HG02885 (cell line): ENCODE measurements at regions not wholly inside any gene's neighbourhood (a gene's known extent, or its start where the extent isn't known, plus 50 kb on each side); places are given as distances from the start of the nearest gene placed in this dataset.
A peak's percentile ranks its signal among the peaks of the same experiment; 100 is the strongest.
"Not testable (repeated sequence)": the region's sequence is repeated elsewhere in the genome, so short reads cannot be mapped to it uniquely, and the experiment has no call there.

Experiments used
- ATAC-seq: cut with Tn5 transposase; IDR thresholded peaks from one replicate; pipeline ENCODE4 v1.9.1; 2021; ENCODE audit warnings: mild to moderate bottlenecking; ENCODE audit not compliant: unreplicated experiment, poor library complexity

GRCh38 chrX:129361576-129361975 is 161.7 kb downstream of the SMARCA1 start:
- no peak for ATAC-seq

DNA sequence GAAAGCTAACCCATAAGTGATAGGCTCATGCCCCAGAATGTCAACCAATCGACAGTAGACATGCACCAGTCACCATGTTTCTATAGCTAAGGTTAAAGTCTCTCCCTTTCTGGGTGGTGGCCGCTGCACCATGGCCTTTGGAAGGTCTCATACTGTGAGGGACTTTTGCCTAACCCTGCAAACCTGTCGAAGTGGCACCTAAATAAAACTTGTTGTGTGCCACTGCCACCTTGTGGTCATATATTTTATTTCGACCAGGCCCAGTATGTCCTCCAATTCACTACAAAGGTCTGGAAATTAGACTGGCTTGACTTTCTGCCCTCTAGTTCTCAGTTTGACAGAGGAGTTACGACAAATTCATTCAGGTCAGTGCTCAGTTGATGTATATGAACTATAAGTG is 163.1 kb downstream of the SMARCA1 start:
- ATAC-seq: peak; percentile 94

DNA sequence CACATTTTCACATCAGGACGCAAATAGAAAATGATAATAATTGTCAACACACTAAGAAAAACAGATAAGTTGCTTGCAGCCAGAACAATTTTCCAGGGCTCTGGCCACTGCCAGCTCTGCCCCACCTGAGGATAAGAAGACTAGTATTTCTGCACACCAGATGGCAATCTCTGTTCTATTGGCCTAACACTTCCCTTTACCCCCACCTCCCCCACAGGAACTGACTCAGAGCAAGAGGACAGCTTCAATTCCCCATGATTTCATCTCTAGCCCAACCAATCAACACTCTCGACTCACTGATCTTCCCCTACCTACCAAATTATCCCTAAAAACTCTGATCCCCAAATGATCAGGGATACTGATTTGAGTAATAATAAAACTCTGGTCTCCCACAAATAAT is 164.0 kb downstream of the SMARCA1 start:
- no peak for ATAC-seq

GRCh38 chrX:129357428-129357827 is 165.9 kb downstream of the SMARCA1 start:
- not testable (repeated sequence) for ATAC-seq

- ATAC-seq: peak; percentile 70
Observed at GRCh38 chrX:129347291-129347690, 176.0 kb downstream of the SMARCA1 start.

GRCh38 chrX:129346574-129346973 is 176.7 kb downstream of the SMARCA1 start:
- no peak for ATAC-seq

GRCh38 chrX:129337264-129337663 is 186.0 kb downstream of the SMARCA1 start:
- ATAC-seq: not testable (repeated sequence)

DNA sequence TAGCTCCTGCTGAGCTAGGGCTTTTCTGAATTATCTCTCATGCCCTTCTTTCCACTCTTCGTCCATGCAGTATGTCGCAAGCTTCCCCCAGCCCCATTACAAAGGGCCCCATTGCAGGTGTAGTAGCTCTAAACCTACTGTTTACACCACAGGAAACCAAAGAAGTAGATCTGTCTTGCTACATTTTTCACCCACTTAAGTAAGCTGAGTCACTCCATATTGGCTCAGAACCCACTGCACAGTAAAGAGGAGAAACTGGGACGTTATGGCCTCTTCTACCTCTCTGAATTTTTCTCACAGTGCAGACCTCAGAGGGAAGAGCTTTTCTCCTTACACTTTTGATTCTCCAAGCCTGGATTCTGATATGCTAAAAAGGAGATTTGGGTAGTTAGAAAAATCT is 200.2 kb downstream of the SMARCA1 start:
- ATAC-seq: no peak

DNA sequence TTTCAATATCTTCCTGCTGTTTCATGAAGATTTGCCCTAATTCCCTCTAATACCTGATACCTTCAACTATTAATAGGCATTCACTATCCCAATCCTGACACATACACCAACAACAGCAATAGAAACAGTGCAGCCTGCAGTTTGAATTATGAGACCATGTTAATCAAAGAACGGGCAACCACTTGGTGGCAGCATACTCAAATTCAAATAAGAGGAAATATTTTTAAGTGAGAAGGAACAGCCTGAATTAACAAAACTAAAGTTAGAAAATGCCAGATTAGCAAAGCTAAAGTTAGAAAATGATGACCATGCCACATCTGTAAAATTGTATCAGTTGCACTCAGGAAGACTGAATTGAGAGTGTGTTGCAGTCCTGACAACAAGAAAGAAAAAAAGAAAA is 204.9 kb downstream of the SMARCA1 start:
- ATAC-seq: no peak

DNA sequence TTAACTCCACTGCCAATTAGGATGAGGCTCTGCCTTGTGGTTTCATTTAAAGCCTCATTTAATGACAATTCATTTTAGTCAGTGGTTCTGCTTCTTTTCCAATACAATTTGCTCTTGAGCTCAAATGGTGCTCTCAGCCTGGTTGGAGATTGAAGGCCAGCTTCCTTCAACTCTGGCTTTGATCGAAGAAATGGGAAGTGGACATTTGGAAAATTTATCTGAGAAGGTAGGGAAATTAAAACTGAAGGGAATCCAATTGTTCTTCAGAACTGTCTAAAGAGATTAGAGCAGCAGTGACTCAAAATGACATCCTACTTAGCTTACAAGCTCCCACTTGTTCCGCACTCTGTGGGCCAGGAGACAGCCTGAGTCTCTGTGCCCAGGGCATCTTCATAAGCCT is 206.8 kb downstream of the SMARCA1 start:
- no peak for ATAC-seq

DNA sequence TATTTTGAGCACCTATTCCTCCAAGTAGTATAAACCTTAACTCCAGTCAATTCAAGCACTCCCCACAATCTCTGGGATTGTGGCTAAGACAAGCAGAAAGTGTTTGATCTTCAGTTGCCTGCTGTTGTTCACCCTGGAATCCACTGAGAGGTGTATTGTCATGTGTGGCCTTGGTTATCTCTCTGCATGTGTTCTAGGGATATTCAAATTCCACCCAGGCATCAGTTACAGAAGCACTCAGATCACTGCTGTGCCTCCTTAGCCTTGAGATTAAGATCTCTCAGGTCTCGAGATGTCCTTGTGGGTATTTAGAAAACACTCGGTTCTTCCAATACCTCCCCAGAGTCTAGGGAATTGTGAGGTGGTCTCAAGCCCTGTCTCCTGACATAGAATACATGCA is 213.3 kb downstream of the SMARCA1 start:
- no peak for ATAC-seq

GRCh38 chrX:129262912-129263311 is 260.4 kb downstream of the SMARCA1 start:
- ATAC-seq: no peak

- not testable (repeated sequence) for ATAC-seq
Observed at GRCh38 chrX:129255516-129255915, 267.8 kb downstream of the SMARCA1 start.

GRCh38 chrX:129249563-129249962 is 273.7 kb downstream of the SMARCA1 start:
- no peak for ATAC-seq

GRCh38 chrX:129247642-129248041 is 275.6 kb downstream of the SMARCA1 start:
- no peak for ATAC-seq

- no peak for ATAC-seq
Observed at GRCh38 chrX:129239371-129239770, 283.9 kb downstream of the SMARCA1 start.

GRCh38 chrX:129238011-129238410 is 285.3 kb downstream of the SMARCA1 start:
- no peak for ATAC-seq

DNA sequence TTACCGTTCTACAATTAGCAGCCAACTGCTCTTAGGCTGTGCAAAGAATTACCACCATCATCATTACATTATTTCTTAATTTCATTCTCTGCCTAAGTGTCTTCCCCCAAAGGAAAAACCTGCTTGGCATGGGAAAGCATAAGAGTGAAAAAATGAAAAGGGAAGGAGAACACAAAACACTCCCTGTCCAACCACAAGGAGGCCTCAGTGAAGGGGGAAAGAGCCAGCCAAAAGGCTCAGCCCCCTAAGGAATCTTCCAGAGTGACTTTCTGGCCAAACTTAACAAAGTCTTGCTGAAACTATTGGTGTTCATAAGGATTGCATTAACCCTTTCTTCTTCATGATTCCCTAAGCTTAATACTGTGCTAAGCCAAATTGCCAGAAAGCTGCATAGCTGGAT is 287.4 kb downstream of the SMARCA1 start:
- ATAC-seq: no peak

- ATAC-seq: no peak
Observed at GRCh38 chrX:129233786-129234185, 289.5 kb downstream of the SMARCA1 start.

DNA sequence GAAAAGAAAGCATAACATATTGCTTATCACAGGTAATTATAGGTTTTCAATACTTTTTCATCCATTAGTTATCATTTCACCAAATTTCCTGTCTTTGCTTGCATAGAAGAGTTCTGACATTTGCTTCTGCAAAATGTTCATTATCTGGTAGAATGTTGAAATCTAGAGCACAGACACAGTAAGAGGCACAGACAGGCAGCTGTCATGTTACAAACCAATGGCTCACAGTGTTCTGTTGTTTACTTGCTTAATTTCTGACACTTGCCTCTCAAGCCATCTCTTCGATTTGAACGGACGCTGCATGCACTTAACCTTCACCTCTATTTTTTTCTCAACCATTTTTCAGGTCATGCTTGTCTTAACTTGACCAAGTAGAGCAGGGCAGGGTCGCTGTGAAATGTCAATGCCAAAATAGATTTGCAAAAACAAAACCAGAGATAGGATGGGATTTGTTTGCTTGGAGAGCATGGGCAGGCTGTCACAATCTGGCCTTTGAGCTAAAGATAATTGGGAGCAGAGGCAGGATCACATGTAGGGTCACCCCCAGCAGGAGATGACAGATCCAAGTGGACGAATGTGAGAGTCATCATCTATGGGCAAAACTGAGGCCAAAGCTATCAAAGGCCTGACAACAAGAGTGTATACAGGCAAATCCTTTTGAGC is 292.3 kb downstream of the SMARCA1 start:
- no peak for ATAC-seq

GRCh38 chrX:129230168-129230567 is 293.1 kb downstream of the SMARCA1 start:
- no peak for ATAC-seq

GRCh38 chrX:129227366-129227765 is 295.9 kb downstream of the SMARCA1 start:
- ATAC-seq: no peak

DNA sequence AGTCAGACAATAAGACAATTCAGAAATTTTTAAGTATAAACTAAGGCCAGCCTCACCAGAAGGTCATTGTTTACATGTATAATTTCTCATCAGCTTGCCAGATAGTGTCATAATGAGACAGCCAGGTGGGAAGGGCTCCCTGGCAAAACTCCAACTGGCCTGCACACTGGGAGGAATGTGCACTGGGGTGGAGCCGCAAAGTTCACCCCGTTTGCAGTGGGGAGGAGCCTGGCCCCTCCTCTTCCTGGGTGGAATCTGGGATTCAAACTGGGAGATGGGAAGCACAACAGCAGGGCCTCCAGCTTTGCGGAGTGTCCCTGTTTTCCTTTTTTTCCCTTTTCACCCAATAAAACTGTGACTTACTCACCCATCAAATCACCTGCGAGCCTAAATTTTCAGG is 329.9 kb downstream of the SMARCA1 start:
- ATAC-seq: no peak
